Calu3 (cell line): ENCODE measurements at regions not wholly inside any gene's neighbourhood (a gene's known extent, or its start where the extent isn't known, plus 50 kb on each side); places are given as distances from the start of the nearest gene placed in this dataset.

Experiments
- BruUV-seq: library from RNA; stranded (reverse); fragments of 400-500 nt; replicated peaks from 2 replicates; lab custom pipeline; 2021; lab: Mats Ljungman, UMichigan
- CTCF ChIA-PET: fragments of 300-600 bp; sonication (Branson Sonifier 250); formaldehyde crosslinking; loops from one replicate; lab custom pipeline; 2022; ENCODE audit warnings: antibody characterized with exemption; lab: Charles Lee
- DNase-seq: peaks from one replicate; pipeline ENCODE4 v3.0.0; 2022
- H3K27ac Mint-ChIP-seq: one replicate; pipeline ENCODE4 v1.8.0; 2022; ENCODE audit warnings: mixed read lengths; ENCODE audit not compliant: unreplicated experiment
- H3K27me3 Mint-ChIP-seq: one replicate; pipeline ENCODE4 v1.8.0; 2022; ENCODE audit warnings: mixed read lengths; ENCODE audit not compliant: unreplicated experiment
- H3K36me3 Mint-ChIP-seq: one replicate; pipeline ENCODE4 v1.8.0; 2022; ENCODE audit warnings: mild to moderate bottlenecking, moderate library complexity, mixed read lengths; ENCODE audit not compliant: insufficient read depth, unreplicated experiment
- H3K4me1 Mint-ChIP-seq: one replicate; pipeline ENCODE4 v1.8.0; 2022; ENCODE audit warnings: mild to moderate bottlenecking, low read depth, mixed read lengths; ENCODE audit not compliant: unreplicated experiment
- H3K4me3 Mint-ChIP-seq: one replicate; pipeline ENCODE4 v1.8.0; 2022; ENCODE audit warnings: mild to moderate bottlenecking, low read depth, moderate library complexity, mixed read lengths; ENCODE audit not compliant: unreplicated experiment
- H3K9me3 Mint-ChIP-seq: one replicate; pipeline ENCODE4 v1.8.0; 2022; ENCODE audit warnings: low read depth, mixed read lengths; ENCODE audit not compliant: unreplicated experiment
- CTCF ChIP-seq: fragments of 200-600 bp; IDR thresholded peaks from one replicate; pipeline ENCODE4 v1.8.0; 2022; ENCODE audit warnings: antibody characterized with exemption; ENCODE audit not compliant: unreplicated experiment
- intact Hi-C: fragments of 100-400 bp; cut with micrococcal nuclease; formaldehyde crosslinking; loops from one replicate; pipeline ENCODE4 v1.10.0; 2022; ENCODE audit not compliant: unreplicated experiment

GRCh38 chr6:108752733-108753590 lies 95.3 kb upstream of the ARMC2 start:
- CTCF ChIA-PET, result interaction anchor here (0.7 kb wide), 2 partner anchors 18 to 64 kb away, joined by 3 to 11 read pairs; no protein-coding TSS in a partner anchor
- H3K4me1 Mint-ChIP-seq, result peaks cover 8% of the 10 kb centered on the region
- H3K27me3 Mint-ChIP-seq, result no peaks in the 10 kb centered on the region
- no peak for DNase-seq
- BruUV-seq, result no TSS peak
- TF ChIP-seq CTCF, result no peak
- peaks cover 3% of the 10 kb centered on the region for H3K9me3 Mint-ChIP-seq
- H3K36me3 Mint-ChIP-seq, result no peaks in the 10 kb centered on the region
- intact Hi-C loops, result no loop called here
- H3K4me3 Mint-ChIP-seq, result no peak overlapping the region
- H3K27ac Mint-ChIP-seq, result no peak overlapping the region

GRCh38 chr6:108755257-108756240 lies 92.7 kb upstream of the ARMC2 start:
- Mint-ChIP-seq H3K27me3 (no peaks in the 10 kb centered on the region), H3K4me1 (peaks cover 7% of the 10 kb centered on the region), H3K9me3 (peaks cover 3% of the 10 kb centered on the region), H3K4me3 (no peak overlapping the region), H3K36me3 (no peaks in the 10 kb centered on the region), H3K27ac (no peak overlapping the region)
- CTCF ChIA-PET, result no interaction called here
- BruUV-seq, result no TSS peak
- no peak for TF ChIP-seq CTCF
- no peak for DNase-seq
- intact Hi-C loops, result no loop called here

- intact Hi-C loops, result no loop called here
- no peak overlapping the region for H3K4me3 Mint-ChIP-seq
- CTCF ChIA-PET, result no interaction called here
- peaks cover 3% of the 10 kb centered on the region for H3K4me1 Mint-ChIP-seq
- BruUV-seq, result no TSS peak
- no peak for DNase-seq
- no peak for TF ChIP-seq CTCF
- peaks cover under 1% of the 10 kb centered on the region for H3K27me3 Mint-ChIP-seq
- no peaks in the 10 kb centered on the region for H3K36me3 Mint-ChIP-seq
- no peak overlapping the region for H3K27ac Mint-ChIP-seq
- peaks cover under 1% of the 10 kb centered on the region for H3K9me3 Mint-ChIP-seq
Measured at GRCh38 chr6:108757357-108757756, 90.9 kb upstream of the ARMC2 start.

GRCh38 chr6:108758884-108759283 lies 89.3 kb upstream of the ARMC2 start:
- Mint-ChIP-seq H3K9me3 (peaks cover 3% of the 10 kb centered on the region), H3K4me1 (peaks cover 7% of the 10 kb centered on the region), H3K27ac (no peak overlapping the region), H3K36me3 (no peaks in the 10 kb centered on the region), H3K4me3 (no peak overlapping the region), H3K27me3 (peaks cover 10% of the 10 kb centered on the region)
- intact Hi-C loops, result no loop called here
- CTCF ChIA-PET, result no interaction called here
- no peak for TF ChIP-seq CTCF
- DNase-seq, result no peak
- BruUV-seq, result no TSS peak
